A673 (cell line): ENCODE measurements at regions not wholly inside any gene's neighbourhood (a gene's known extent, or its start where the extent isn't known, plus 50 kb on each side); places are given as distances from the start of the nearest gene placed in this dataset.
"Not testable (repeated sequence)": the region's sequence is repeated elsewhere in the genome, so short reads cannot be mapped to it uniquely, and the experiment has no call there.

Source experiments
- BruUV-seq: library from RNA; stranded (reverse); fragments of 400-500 nt; replicated peaks from 2 replicates; lab custom pipeline; 2021; lab: Mats Ljungman, UMichigan
- CTCF ChIA-PET: fragments of 300-600 bp; sonication (Branson Sonifier 250); formaldehyde crosslinking; loops from one replicate; lab custom pipeline; 2022; ENCODE audit warnings: antibody characterized with exemption; lab: Charles Lee
- POLR2A ChIA-PET: fragments of 300-600 bp; sonication (Branson Sonifier 250); formaldehyde crosslinking; loops from one replicate; lab custom pipeline; 2022; ENCODE audit warnings: antibody characterized with exemption; ENCODE audit not compliant: low non-redundant PET; lab: Charles Lee
- DNase-seq: peaks from one replicate; pipeline ENCODE4 v3.0.0-alpha.2; 2015; ENCODE audit warnings: low spot score
- H3K27ac ChIP-seq: fragments of 200-600 bp; sonication (generic); 2 replicates; pipeline ENCODE4 v1.5.1; 2016; ENCODE audit warnings: mixed run types, low read depth, mild to moderate bottlenecking, mixed read lengths, antibody characterized with exemption, low read length; ENCODE audit not compliant: poor library complexity, severe bottlenecking
- H3K27me3 ChIP-seq: fragments of 200-600 bp; sonication (generic); replicated peaks from 2 replicates; pipeline ENCODE4 v1.6.1; 2017; ENCODE audit warnings: mixed run types, low read depth, mild to moderate bottlenecking, mixed read lengths, antibody characterized with exemption, low read length; ENCODE audit not compliant: insufficient read depth, poor library complexity
- H3K36me3 ChIP-seq: fragments of 200-600 bp; sonication (generic); 2 replicates; pipeline ENCODE4 v1.6.1; 2016; ENCODE audit warnings: mixed run types, mild to moderate bottlenecking, mixed read lengths, antibody characterized with exemption, low read length; ENCODE audit not compliant: insufficient read depth, poor library complexity, severe bottlenecking
- H3K4me1 ChIP-seq: fragments of 200-600 bp; sonication (generic); 2 replicates; pipeline ENCODE4 v1.6.1; 2017; ENCODE audit warnings: mixed run types, mild to moderate bottlenecking, mixed read lengths, antibody characterized with exemption, low read length; ENCODE audit not compliant: insufficient read depth, poor library complexity, severe bottlenecking
- H3K4me3 ChIP-seq: fragments of 200-600 bp; sonication (generic); 2 replicates; pipeline ENCODE4 v1.5.1; 2016; ENCODE audit warnings: low read depth, mixed run types, mild to moderate bottlenecking, mixed read lengths, low read length; ENCODE audit not compliant: poor library complexity, severe bottlenecking
- H3K9me3 ChIP-seq: fragments of 200-600 bp; sonication (generic); 2 replicates; pipeline ENCODE4 v1.6.1; 2016; ENCODE audit warnings: mixed run types, low read depth, mild to moderate bottlenecking, mixed read lengths, antibody characterized with exemption, low read length; ENCODE audit not compliant: poor library complexity, severe bottlenecking
- CTCF ChIP-seq: fragments of 300-800, 200-600 bp; sonication (generic); conservative IDR thresholded peaks from 2 replicates; pipeline ENCODE4 v1.5.1; 2017; ENCODE audit warnings: low read depth, mild to moderate bottlenecking, antibody characterized with exemption, low read length, moderate library complexity, mixed read lengths
- EZH2 ChIP-seq: fragments of 200-600 bp; sonication (generic); IDR thresholded peaks from 2 replicates; pipeline ENCODE4 v1.6.1; 2017; ENCODE audit warnings: borderline replicate concordance, low read depth, mild to moderate bottlenecking, mixed read lengths, antibody characterized with exemption, low read length; ENCODE audit not compliant: poor library complexity, severe bottlenecking
- intact Hi-C: fragments of 100-400 bp; cut with micrococcal nuclease; formaldehyde crosslinking; loops from one replicate; pipeline ENCODE4 v1.10.0; 2022; ENCODE audit not compliant: unreplicated experiment

- BruUV-seq = no TSS peak
- TF ChIP-seq EZH2 = no peak
- TF ChIP-seq CTCF = no peak
- Histone ChIP-seq H3K4me1 (no peaks in the 10 kb centered on the region), H3K4me3 (no peak overlapping the region), H3K27ac (no peak overlapping the region), H3K9me3 (peaks cover 36% of the 10 kb centered on the region), H3K36me3 (no peaks in the 10 kb centered on the region), H3K27me3 (no peaks in the 10 kb centered on the region)
- CTCF ChIA-PET = no interaction called here
- intact Hi-C loops = no loop called here
- POLR2A ChIA-PET = no interaction called here
- DNase-seq = no peak
These were observed 197.7 kb downstream of the ZNF737 start for GRCh38 chr19:20367811-20368294.

GRCh38 chr19:20365146-20365545 lies 198.1 kb downstream of the ZNF486 start:
- intact Hi-C loops = no loop called here
- H3K27me3 ChIP-seq = no peaks in the 10 kb centered on the region
- H3K27ac ChIP-seq = no peak overlapping the region
- DNase-seq = no peak
- H3K4me1 ChIP-seq = no peaks in the 10 kb centered on the region
- CTCF ChIA-PET = no interaction called here
- H3K36me3 ChIP-seq = no peaks in the 10 kb centered on the region
- BruUV-seq = no TSS peak
- H3K4me3 ChIP-seq = no peak overlapping the region
- peaks cover 43% of the 10 kb centered on the region for H3K9me3 ChIP-seq
- TF ChIP-seq EZH2 (no peak), CTCF (no peak)
- POLR2A ChIA-PET = no interaction called here

GRCh38 chr19:20359933-20360720 lies 193.1 kb downstream of the ZNF486 start:
- Histone ChIP-seq H3K27me3 (no peaks in the 10 kb centered on the region), H3K4me1 (no peaks in the 10 kb centered on the region), H3K9me3 (peaks cover 21% of the 10 kb centered on the region), H3K36me3 (no peaks in the 10 kb centered on the region), H3K4me3 (no peak overlapping the region), H3K27ac (no peak overlapping the region)
- BruUV-seq = no TSS peak
- DNase-seq = no peak
- intact Hi-C loops = no loop called here
- ChIA-PET CTCF (no interaction called here), POLR2A (no interaction called here)
- no peak for TF ChIP-seq EZH2
- TF ChIP-seq CTCF = no peak

GRCh38 chr19:20358841-20359465 lies 191.9 kb downstream of the ZNF486 start:
- H3K27ac ChIP-seq, H3K27me3 ChIP-seq, H3K36me3 ChIP-seq, POLR2A ChIA-PET, H3K4me1 ChIP-seq, DNase-seq, BruUV-seq, CTCF ChIA-PET, H3K4me3 ChIP-seq, intact Hi-C loops: not testable (repeated sequence)
- peaks cover 27% of the 10 kb centered on the region for H3K9me3 ChIP-seq
